ENCODE measurements at regions not wholly inside any gene's neighbourhood (a gene's known extent, or its start where the extent isn't known, plus 50 kb on each side); places are given as distances from the start of the nearest gene placed in this dataset.
A peak's percentile ranks its signal among the peaks of the same experiment; 100 is the strongest.

- DNase-seq: no peak
These were observed 178.8 kb upstream of the GLI2 start for GRCh38 chr2:120556911-120557310.

DNA sequence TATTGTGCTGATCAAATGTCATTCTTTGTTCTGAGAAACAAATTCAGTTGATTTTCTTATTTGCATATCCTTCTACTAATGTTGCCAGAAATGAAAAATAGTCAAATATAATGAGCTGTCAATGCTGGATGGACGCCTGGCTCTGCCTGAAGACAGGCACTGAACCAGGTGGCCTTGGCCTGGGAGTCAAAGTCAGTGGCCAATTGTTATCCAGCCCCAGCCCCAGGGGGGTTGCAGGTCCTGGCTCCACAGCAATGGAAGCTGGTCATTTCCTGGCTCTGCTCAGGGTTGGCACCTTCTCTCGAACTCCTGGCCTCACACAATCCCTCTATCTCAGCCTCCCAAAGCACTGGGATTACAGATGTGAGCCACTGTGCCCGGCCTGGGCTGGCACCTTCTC, 176.8 kb upstream of the GLI2 start:
- DNase-seq: no peak

DNA sequence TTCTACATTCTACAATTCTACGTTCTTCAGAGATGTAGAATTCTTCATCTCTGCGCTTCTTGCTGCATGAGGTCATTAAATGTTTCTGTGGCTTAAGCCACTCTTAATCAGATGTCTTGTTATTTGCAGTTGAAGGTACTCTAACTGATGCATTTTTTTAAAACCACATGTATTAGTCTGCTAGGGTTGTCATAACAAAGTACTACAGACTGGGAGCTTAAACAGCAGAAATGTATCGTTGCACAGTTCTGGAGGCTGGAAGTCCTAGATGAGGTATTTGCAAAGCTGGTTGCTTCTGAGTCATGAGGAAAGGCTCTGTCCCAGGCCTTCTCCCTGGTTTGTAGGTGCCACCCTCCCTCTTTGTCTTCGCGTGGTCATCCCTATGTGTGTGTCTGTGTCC, 176.3 kb upstream of the GLI2 start:
- no peak for DNase-seq

DNA sequence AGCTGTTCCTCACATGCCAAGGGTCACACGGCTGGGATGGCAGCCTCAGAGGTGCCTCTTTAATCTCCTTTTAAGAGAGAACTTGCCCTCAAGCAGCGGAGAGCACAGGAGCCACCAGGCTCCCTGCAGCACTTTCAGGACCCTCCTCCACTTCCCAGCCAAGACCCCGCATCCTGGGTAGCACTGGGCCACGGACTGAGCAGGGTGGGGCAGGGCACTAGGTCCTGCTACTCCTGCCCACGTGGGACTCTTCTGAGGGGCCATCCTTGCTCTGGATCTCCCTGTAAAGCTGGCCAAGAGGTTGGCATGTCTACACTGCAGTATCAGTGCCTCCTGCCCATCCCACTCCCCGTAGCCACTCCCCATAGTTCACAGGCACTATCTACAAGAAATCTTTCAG, 175.3 kb upstream of the GLI2 start:
- no peak for DNase-seq

GRCh38 chr2:120561379-120562035, 174.2 kb upstream of the GLI2 start:
- no peak for DNase-seq

DNA sequence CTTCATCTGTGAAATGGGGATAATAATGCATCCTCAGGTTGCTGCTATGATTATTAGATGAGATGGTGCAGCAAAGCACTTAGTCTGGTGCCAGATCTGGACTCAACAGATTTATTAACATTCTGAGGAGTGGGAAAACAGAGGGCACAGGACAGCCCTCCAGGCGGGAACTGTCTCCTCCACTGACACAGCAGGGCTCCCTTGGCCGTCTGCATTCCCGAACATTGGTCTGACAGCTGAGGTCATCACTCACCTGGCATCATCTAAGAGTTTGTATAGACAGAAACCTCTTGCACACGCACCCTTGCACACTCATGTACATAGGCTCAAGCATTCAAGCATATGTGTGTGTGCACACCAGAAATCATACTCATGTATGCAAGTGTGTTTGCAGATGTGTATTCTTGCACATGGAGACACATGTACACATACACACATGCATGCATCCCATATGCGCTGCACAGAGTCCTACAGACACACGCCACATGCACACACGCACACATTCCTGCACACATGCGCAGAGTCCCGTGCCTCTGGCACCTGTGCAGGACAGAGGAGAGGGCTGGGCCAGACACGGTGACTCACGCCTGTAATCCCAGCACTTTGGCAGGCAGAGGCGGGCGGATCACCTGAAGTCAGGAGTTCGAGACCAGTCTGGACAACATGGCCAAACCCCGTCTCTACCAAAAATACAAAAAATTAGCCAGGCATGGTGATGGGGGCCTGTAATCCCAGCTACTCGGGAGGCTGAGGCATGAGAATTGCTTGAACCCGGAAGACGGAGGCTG, 173.3 kb upstream of the GLI2 start:
- no peak for DNase-seq

DNA sequence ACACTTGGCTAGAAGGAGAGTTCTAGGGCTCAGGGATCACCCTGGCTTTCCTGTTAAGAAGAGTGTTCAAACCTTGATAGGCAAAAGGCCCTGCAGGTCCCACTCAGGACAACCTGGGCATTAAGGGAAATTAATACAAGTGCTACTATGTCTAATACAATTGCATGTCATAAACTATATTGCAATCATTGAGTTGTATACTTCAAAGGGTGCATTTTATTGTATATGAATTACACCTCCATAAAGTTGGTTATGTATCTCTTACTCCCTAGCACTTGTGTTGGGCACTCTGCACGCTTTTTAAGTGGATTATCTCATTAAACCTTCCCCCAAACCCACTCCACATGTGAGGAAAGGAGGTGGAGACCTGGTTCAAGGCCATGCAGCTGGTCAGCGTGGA, 172.1 kb upstream of the GLI2 start:
- no peak for DNase-seq

DNA sequence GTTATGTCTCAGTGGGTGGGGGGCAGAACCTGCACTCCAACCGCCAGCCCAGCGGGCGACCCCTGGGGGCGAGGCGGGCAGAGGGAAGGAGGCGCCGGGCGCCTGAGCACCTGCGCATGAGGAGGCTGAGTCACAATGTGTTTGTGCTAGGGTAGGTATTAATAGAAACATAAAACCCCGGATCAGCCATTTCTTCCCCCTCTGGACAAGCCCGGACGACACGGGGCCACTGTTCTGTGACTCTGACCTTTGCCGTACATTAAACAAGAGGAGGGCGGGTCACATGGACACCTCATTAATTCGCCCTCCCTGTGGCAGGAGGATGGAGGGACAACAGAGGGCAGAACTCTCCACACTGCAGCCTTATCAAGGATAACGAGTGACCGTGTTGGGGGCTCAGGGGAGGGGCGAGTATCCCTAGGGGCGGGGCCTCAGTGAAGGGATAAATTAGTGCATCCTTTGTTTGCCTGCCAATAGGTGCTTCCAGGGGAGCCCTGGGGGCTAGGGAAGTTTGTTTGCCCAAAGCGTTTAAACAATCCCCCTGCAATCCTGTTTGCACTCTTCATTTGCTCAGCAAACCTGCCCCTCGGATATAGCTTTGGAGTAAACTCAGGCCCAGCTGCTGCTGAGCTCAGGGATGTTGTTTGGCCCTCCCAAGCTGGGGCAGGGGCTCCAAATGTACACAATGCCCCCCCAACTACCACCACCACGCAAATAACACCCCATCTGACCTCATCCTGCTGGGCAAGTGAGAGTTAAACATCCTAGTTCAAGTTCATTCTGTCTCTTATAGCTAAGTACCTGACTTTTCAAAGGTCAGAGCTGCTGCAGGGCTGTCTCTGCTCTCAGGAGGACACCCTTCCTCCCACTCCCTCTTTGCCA, 171.2 kb upstream of the GLI2 start:
- DNase-seq: peak; percentile 78

- DNase-seq: no peak
These were observed 170.6 kb upstream of the GLI2 start for GRCh38 chr2:120565095-120565460.

- DNase-seq: no peak
These were observed 169.7 kb upstream of the GLI2 start for GRCh38 chr2:120565929-120566328.

DNA sequence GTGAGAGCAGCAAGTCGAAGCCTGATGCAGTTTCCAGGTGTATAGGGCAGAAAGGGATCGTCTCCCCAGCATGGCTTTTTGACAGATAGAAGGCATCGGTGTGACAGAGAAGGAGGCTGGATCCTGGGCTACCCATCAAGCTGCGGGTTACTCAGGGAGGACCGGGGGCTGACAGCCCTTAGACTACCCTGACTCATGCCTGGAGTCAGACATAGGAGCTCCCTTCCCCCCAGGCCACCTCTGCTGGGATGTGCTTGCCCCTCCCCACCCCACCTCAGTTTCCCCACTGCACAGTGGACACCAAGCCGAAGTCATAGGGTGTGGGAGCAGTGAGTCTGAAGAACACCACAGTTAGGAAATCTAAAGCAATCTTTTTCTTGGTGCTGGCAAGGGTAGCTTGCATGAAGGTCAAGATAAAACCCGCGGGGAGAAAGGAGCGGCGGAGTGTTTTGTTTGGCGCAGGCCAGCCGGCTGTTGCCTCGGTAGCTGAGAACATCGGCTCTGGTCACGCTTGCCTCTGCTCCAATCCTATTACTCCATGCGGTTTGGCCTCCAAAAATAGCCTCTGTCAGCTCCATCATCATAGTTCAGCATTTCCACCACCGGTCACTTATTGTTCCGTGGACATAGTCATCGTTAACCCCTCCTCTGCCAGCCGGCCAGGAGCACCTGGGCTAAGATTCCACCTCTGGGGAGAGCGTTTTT, 169.2 kb upstream of the GLI2 start:
- no peak for DNase-seq

- DNase-seq: no peak
These were observed 168.5 kb upstream of the GLI2 start for GRCh38 chr2:120567128-120567527.

- DNase-seq: peak; percentile 4
These were observed 167.3 kb upstream of the GLI2 start for GRCh38 chr2:120568089-120568974.

GRCh38 chr2:120568975-120569268, 166.7 kb upstream of the GLI2 start:
- peak; percentile 24 for DNase-seq

GRCh38 chr2:120570001-120570400, 165.7 kb upstream of the GLI2 start:
- DNase-seq: no peak

DNA sequence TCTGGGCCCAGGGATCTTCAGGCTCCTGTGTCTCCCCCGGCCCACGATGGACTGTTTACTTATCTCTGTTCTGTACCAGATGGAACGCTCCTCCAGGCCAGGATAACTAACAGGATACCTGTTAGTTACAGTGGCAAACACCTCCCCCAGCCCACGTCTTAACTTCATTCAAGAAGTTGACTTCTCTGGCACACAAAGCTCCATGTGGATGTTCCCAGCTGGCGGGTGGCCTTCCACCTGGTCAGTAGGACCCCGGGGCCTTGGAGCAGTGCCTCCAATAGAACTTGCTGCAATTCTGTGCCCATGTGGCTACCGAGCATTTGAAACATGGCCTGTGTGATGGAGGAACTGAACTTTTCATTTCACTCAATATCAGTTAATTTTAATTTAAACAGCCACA, 165.1 kb upstream of the GLI2 start:
- no peak for DNase-seq

GRCh38 chr2:120571015-120571728, 164.5 kb upstream of the GLI2 start:
- DNase-seq: no peak

DNA sequence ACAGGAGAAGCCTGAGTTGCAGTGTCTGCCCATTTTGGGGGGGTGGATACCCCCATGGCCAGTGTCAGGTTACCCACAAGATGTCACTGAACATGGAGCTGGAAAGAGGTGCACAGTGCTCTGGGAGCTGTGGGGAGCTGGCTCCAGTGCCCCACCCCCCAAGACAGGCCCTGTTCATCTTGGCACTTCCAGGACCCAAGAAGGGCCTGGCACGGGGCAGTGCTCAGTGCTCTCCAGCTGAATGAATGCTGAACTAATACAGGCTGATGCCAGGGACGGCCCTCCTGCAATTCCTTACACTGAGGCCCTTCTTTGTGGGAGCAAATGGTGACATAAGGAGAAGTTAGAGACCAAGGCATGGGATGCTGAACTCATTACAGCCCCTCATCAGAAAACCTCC, 163.4 kb upstream of the GLI2 start:
- no peak for DNase-seq

DNA sequence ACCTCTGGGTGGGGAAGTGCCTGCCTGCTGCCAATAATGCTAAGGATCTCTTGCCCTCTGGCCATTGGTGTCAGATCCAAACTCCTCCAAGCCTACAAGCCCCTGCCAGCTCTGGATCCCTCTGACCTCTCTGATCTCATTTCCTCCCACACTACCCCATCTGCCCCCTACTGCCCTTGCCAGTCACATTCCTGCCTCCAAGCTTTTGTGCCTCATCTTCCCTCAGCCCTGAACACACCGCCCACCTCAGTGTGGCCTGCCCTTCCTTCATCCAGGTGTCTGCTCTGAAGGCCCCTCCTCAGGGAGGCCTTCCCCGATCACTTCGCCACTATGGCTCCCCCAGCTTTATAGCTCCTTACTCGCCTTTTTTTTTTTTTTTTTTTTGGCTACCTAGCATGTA, 161.0 kb upstream of the GLI2 start:
- DNase-seq: no peak

DNA sequence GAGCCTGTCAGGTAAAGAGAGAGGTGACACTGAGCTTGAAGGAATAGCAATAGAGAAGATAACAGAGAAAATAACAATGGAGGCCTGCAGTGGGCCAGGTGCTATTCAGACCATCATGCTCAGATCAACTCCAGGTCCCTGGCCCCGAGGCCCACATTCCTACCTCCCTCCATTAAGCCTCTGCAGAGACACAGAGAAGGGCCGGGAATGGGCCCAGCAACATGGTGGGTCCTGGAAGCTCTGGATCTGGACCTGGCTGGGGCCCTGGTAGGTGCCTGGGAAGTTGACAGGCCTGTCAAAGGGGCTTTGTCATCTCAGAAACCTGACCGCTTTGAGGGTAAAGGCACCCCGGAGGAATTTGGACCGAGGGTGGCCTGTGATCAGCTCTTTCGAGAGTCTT, 159.7 kb upstream of the GLI2 start:
- DNase-seq: no peak

All from NCI-H345 (cell line).